Ishikawa (cell line): ENCODE measurements at regions not wholly inside any gene's neighbourhood (a gene's known extent, or its start where the extent isn't known, plus 50 kb on each side); places are given as distances from the start of the nearest gene placed in this dataset.

ENCODE experiments used
- CEBPB ChIP-seq: IDR thresholded peaks from 2 replicates; pipeline ENCODE4 v1.6.1; 2012
- CREB1 ChIP-seq: IDR thresholded peaks from 2 replicates; pipeline ENCODE4 v1.6.1; 2012; ENCODE audit warnings: low read depth
- EGR1 ChIP-seq: IDR thresholded peaks from 2 replicates; pipeline ENCODE4 v1.6.1; 2012
- EP300 ChIP-seq: IDR thresholded peaks from 2 replicates; pipeline ENCODE4 v1.6.1; 2012; ENCODE audit warnings: borderline replicate concordance
- FOXM1 ChIP-seq: IDR thresholded peaks from 2 replicates; pipeline ENCODE4 v1.6.1; 2012; ENCODE audit warnings: low read depth, borderline replicate concordance
- NFIC ChIP-seq: IDR thresholded peaks from 2 replicates; pipeline ENCODE4 v1.6.1; 2012
- RAD21 ChIP-seq: IDR thresholded peaks from 2 replicates; pipeline ENCODE4 v1.6.1; 2012; ENCODE audit warnings: low read depth
- TAF1 ChIP-seq: IDR thresholded peaks from 2 replicates; pipeline ENCODE4 v1.6.1; 2012; ENCODE audit warnings: low read depth, mild to moderate bottlenecking
- TCF12 ChIP-seq: IDR thresholded peaks from 2 replicates; pipeline ENCODE4 v1.6.1; 2012; ENCODE audit warnings: low read depth
- TEAD4 ChIP-seq: IDR thresholded peaks from 2 replicates; pipeline ENCODE4 v1.6.1; 2012
- YY1 ChIP-seq: IDR thresholded peaks from 2 replicates; pipeline ENCODE4 v1.6.1; 2012; ENCODE audit warnings: low read depth
- ZBTB7A ChIP-seq: IDR thresholded peaks from 2 replicates; pipeline ENCODE4 v1.6.1; 2012; ENCODE audit warnings: low read depth
- TF ChIP-seq, protein P1 (sequence below): IDR thresholded peaks from 2 replicates; pipeline ENCODE4 v1.6.1; 2012; ENCODE audit warnings: low read depth, mild to moderate bottlenecking
- TF ChIP-seq, protein P2 (sequence below): IDR thresholded peaks from 2 replicates; pipeline ENCODE4 v1.6.1; 2012
- TF ChIP-seq, protein P3 (sequence below): IDR thresholded peaks from 2 replicates; pipeline ENCODE4 v1.6.1; 2012

DNA sequence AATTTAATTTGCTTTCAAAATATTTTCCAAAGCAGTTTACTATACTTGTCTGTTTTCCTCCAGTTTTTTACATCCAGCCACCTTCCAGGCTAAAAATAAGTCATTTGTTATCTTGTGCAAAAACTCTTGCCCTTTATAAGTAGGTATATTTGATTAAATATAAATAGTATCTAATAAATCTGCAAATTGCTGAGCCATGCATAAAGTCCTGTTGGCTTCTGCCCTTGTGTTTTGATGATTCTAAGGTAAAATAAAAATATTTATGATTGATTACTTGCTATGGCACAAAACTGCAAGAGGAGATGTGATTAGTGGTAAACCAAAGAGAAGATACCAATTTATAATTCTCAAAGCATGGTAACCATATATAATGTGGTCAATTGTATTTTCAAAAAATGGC lies 1026.7 kb downstream of the EPHA3 start:
- TF ChIP-seq CEBPB: no peak

DNA sequence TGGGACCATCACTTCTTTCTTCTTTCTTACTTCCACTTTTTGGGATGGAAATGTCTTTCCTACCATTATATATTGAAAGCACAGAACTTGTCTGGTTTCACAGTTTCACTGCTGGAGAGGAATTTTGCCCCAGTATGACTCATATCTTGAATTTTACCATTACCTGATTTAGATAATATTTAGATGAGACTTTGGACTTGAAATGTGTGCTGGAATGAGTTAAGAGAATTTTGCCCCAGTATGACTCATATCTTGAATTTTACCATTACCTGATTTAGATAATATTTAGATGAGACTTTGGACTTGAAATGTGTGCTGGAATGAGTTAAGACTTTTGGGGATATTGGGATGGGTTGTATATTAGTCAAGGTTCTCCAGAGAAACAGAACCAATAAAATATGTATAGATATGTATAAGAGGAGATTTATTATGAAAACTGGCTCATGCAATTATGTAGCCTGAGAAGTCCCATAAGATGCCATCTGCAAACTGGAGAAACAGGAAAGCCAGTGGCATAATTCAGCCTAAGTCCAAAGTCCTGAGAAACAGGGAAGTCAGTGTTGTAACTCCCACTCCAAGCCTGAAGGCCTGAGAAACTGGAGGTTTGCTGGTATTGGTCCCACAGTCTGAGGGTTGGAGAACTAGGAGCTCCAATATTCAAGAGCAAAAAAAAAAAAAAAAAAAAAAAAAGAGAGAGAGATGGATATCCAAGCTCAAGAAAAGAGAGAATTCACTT lies 1029.2 kb downstream of the EPHA3 start:
- TF ChIP-seq TEAD4 (no peak), CEBPB (no peak), TAF1 (no peak)
- TF ChIP-seq, protein P1, sequence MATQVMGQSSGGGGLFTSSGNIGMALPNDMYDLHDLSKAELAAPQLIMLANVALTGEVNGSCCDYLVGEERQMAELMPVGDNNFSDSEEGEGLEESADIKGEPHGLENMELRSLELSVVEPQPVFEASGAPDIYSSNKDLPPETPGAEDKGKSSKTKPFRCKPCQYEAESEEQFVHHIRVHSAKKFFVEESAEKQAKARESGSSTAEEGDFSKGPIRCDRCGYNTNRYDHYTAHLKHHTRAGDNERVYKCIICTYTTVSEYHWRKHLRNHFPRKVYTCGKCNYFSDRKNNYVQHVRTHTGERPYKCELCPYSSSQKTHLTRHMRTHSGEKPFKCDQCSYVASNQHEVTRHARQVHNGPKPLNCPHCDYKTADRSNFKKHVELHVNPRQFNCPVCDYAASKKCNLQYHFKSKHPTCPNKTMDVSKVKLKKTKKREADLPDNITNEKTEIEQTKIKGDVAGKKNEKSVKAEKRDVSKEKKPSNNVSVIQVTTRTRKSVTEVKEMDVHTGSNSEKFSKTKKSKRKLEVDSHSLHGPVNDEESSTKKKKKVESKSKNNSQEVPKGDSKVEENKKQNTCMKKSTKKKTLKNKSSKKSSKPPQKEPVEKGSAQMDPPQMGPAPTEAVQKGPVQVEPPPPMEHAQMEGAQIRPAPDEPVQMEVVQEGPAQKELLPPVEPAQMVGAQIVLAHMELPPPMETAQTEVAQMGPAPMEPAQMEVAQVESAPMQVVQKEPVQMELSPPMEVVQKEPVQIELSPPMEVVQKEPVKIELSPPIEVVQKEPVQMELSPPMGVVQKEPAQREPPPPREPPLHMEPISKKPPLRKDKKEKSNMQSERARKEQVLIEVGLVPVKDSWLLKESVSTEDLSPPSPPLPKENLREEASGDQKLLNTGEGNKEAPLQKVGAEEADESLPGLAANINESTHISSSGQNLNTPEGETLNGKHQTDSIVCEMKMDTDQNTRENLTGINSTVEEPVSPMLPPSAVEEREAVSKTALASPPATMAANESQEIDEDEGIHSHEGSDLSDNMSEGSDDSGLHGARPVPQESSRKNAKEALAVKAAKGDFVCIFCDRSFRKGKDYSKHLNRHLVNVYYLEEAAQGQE: no peak

DNA sequence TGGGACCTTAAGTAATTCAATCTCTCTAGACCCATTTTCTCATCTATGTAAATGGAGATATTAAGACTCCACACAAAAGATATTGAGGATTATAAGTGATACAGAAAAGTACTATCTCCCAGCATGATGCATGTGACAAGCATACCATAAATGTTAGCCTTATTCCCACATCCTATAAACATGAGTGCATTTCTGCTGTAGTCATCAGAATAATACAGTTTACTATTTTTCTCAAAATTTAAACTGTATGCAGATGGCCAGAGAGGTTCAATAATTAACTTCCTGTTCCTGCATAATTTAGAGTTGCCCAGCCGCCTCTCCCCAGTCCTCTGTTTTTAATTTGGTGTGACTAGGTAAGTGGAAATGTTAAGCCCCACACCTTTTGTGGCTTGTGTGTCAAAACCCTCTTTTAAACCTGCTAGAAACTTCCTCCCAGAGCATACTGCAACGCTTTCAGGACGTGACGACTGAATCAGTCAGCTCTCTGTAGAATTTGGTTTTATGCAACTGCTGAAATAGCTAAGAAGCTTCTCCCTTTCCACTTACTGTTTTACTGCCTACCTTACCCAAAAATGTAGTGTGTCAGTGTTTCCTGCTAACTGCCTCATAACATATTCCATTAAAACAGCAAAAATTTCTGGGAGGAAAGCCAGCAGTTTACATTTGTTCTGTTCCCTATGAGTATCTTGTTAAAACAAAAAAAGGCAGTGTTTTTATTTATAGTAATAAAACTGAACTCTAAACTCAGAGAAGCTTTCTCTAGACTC lies 1037.9 kb downstream of the EPHA3 start:
- TF ChIP-seq EP300: no peak
- TF ChIP-seq EGR1: no peak
- no peak for TF ChIP-seq RAD21
- no peak for TF ChIP-seq TAF1
- no peak for TF ChIP-seq YY1
- no peak for TF ChIP-seq CEBPB
- TF ChIP-seq, protein P1: no peak
- TF ChIP-seq TEAD4: no peak
- TF ChIP-seq CREB1: no peak
- TF ChIP-seq, protein P2, sequence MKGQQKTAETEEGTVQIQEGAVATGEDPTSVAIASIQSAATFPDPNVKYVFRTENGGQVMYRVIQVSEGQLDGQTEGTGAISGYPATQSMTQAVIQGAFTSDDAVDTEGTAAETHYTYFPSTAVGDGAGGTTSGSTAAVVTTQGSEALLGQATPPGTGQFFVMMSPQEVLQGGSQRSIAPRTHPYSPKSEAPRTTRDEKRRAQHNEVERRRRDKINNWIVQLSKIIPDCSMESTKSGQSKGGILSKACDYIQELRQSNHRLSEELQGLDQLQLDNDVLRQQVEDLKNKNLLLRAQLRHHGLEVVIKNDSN: no peak
- no peak for TF ChIP-seq FOXM1
- TF ChIP-seq, protein P3, sequence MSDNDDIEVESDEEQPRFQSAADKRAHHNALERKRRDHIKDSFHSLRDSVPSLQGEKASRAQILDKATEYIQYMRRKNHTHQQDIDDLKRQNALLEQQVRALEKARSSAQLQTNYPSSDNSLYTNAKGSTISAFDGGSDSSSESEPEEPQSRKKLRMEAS: no peak
- TF ChIP-seq ZBTB7A: no peak
- no peak for TF ChIP-seq TCF12
- TF ChIP-seq NFIC: no peak

DNA sequence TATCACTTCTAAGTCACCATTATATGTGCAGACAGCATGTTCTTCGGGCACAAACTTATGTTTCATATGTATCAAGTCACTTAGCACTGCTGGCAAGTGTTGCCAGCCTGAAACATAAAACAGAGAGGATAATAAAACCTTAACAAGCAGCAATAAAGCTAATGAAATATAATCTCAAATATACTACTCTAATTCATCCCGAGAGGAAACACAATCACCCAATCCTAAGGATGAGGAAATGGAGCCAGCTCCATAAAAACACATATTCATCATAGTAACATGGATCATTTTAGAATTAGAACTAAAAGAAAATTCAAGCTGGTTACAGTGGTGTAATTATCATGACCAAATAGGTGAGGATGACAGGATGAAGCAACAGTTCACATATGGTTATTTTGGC lies 1072.7 kb downstream of the EPHA3 start:
- TF ChIP-seq EGR1 (no peak), RAD21 (no peak), YY1 (no peak), TEAD4 (no peak), EP300 (no peak), TCF12 (no peak), CEBPB (no peak), NFIC (no peak), TAF1 (no peak)
- TF ChIP-seq, protein P1: no peak

DNA sequence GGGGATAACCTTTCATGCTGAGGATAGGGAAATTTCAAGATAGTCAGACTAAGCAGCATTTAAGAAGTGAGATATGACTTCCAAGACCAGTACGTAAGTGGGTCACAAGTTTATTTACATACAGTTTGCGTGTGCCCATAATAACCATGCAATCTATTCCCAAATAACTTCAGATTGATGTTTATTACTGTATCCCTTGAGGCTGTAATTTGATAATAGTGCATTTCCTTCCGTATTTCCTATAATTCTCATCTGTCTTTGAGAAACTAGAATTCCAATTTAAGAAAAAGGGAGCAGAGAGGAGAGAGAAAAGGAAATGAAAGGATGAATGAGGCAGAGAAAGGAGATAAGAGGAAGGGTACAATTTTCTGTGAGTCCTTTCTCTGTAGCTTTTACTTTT lies 1073.1 kb downstream of the EPHA3 start:
- TF ChIP-seq EGR1 (no peak), FOXM1 (no peak), TEAD4 (no peak), CEBPB (no peak), EP300 (no peak), RAD21 (no peak), CREB1 (no peak), YY1 (no peak), TAF1 (no peak), TCF12 (no peak), ZBTB7A (no peak), NFIC (no peak)
- TF ChIP-seq, protein P2: no peak
- TF ChIP-seq, protein P3: no peak
- TF ChIP-seq, protein P1: no peak
